NT2/D1 (cell line): ENCODE measurements at regions not wholly inside any gene's neighbourhood (a gene's known extent, or its start where the extent isn't known, plus 50 kb on each side); places are given as distances from the start of the nearest gene placed in this dataset.
"Not testable (repeated sequence)": the region's sequence is repeated elsewhere in the genome, so short reads cannot be mapped to it uniquely, and the experiment has no call there.

Source experiments
- SUZ12 ChIP-seq: IDR thresholded peaks from 2 replicates; pipeline ENCODE4 v1.6.1; 2011; ENCODE audit not compliant: insufficient read length, insufficient read depth; ENCODE audit errors: extremely low read depth
- YY1 ChIP-seq: IDR thresholded peaks from 2 replicates; pipeline ENCODE4 v1.6.1; 2011; ENCODE audit not compliant: insufficient read length, insufficient read depth
- ZNF274 ChIP-seq: IDR thresholded peaks from 2 replicates; pipeline ENCODE4 v1.6.1; 2011; ENCODE audit warnings: mild to moderate bottlenecking, low read depth, low read length

DNA sequence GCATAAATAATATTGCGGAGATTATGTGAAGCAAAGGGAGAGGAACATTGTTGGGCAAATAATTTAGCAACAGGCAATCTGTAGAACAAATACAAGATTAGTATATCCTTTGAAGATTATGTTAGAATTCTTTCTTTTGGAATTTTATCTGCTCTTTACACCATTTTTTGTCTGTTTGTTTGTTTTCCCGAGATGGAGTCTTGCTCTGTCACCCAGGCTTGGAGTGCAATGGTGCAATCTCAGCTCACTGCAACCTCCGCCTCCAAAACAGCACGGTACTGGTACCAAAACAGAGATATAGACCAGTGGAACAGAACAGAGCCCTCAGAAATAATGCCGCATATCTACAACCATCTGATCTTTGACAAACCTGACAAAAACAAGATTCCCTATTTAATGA lies 250.3 kb downstream of the FSIP2 start:
- not testable (repeated sequence) for TF ChIP-seq YY1, ZNF274, SUZ12
